ENCODE measurements at regions not wholly inside any gene's neighbourhood (a gene's known extent, or its start where the extent isn't known, plus 50 kb on each side); places are given as distances from the start of the nearest gene placed in this dataset.

- in situ Hi-C loops (cut with HindIII; ENCODE audit: low pct_ligation_motif_present, low pct_unique_long_range_greater_than_20kb, low sequenced_read_pairs) = no loop called here
- no peak for DNase-seq
These were observed 1034.1 kb downstream of the MCTP2 start for GRCh38 chr15:95265419-95265997.

- in situ Hi-C loops (cut with HindIII; ENCODE audit: low pct_ligation_motif_present, low pct_unique_long_range_greater_than_20kb, low sequenced_read_pairs) = no loop called here
- no peak for DNase-seq
These were observed 1035.2 kb downstream of the MCTP2 start for GRCh38 chr15:95266451-95267061.

GRCh38 chr15:95267481-95267880 is 1036.1 kb downstream of the MCTP2 start:
- in situ Hi-C loops (cut with HindIII; ENCODE audit: low pct_ligation_motif_present, low pct_unique_long_range_greater_than_20kb, low sequenced_read_pairs) = no loop called here
- DNase-seq = no peak

DNA sequence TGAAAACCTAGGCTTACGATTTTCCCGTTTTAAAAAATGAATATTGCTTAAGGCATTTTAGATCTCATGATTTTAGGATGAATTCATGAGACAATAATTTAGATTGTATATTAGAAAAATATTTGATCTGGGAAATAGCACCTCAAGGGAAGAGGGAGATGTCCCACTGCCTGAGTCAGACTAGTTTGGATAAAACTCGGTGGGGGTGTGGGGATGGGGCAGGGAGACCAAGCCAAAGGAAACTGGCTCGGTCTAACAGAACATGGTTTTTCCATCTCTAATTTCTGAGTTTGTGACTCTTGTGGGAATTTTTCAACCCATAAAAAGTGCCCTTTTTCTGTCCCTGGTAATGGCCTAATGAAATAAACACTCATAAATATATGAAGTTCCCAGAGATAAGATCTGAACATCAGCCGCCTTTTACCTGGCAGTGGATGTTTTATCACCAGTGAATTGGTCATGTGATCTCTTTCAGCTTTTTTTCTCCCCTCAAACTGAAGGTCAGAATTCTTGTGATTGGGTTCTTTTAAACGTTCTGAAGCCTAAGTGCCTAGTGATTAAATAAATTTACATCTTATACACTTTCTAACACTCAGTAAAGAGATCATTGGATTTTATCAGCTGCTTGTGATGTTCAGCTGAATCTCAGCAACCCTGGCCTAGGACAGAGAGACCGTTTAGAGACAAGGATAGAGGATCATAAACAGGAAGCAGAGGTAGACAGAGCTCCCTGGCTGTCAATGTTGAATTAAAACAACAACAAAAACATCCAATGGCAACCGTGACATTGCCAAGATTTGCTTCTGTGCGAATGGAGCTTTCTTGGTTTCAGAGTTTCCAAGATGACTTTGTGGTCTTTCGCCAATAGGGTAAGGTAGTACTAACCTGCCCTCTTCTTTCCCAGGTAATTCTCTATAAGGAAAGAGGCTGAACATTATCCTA is 1038.2 kb downstream of the MCTP2 start:
- DNase-seq = no peak

GRCh38 chr15:95274101-95274500 is 1042.7 kb downstream of the MCTP2 start:
- in situ Hi-C loops (cut with HindIII; ENCODE audit: low pct_ligation_motif_present, low pct_unique_long_range_greater_than_20kb, low sequenced_read_pairs) = no loop called here
- no peak for DNase-seq

More for the DNA sequence above, 1038.2 kb downstream of the MCTP2 start:
- in situ Hi-C loops (cut with HindIII; ENCODE audit: low pct_ligation_motif_present, low pct_unique_long_range_greater_than_20kb, low sequenced_read_pairs) = no loop called here

DNA sequence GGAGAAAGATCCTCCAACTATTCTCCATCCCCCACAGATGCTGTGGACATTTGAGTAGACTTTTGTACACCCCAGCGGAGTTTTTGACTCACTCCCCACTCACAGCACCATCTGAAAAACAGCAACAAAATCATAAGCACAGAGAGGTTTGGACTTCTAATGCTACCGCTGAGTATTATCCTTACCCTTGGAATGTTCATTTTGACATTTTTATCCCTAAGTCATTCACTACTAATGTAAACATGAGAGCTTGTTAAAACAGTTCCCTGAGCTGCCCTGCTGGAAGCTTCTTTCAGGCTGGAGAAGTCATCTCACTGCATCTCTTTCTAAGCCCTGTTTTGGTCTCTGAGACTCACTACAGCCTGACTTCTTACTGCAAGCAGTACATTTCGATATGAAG is 1045.9 kb downstream of the MCTP2 start:
- DNase-seq = no peak
- in situ Hi-C loops (cut with HindIII; ENCODE audit: low pct_ligation_motif_present, low pct_unique_long_range_greater_than_20kb, low sequenced_read_pairs) = no loop called here

- DNase-seq = no peak
- in situ Hi-C loops (cut with HindIII; ENCODE audit: low pct_ligation_motif_present, low pct_unique_long_range_greater_than_20kb, low sequenced_read_pairs) = no loop called here
These were observed 1047.3 kb downstream of the MCTP2 start for GRCh38 chr15:95278532-95279245.

- in situ Hi-C loops (cut with HindIII; ENCODE audit: low pct_ligation_motif_present, low pct_unique_long_range_greater_than_20kb, low sequenced_read_pairs) = no loop called here
- DNase-seq = no peak
These were observed 1048.1 kb downstream of the MCTP2 start for GRCh38 chr15:95279277-95280019.

DNA sequence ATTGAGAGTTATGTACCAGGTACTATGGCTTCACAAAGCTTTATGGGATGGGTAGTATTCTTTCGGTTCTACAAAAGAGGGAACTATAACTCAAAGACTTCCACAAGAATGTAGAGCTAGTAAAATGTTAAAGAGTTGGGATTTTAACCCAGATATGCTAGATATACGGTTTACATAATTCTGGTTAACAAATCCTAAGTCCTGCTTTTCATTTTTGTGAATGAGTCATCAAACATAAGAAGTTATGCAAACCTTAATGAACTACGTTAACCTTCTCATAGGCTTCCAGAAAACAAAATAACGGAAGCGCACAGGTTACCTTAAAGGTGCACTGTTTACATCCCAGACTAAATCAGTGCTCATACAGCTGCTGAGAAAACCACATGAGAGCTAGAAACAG is 1049.3 kb downstream of the MCTP2 start:
- DNase-seq = no peak
- in situ Hi-C loops (cut with HindIII; ENCODE audit: low pct_ligation_motif_present, low pct_unique_long_range_greater_than_20kb, low sequenced_read_pairs) = no loop called here

DNA sequence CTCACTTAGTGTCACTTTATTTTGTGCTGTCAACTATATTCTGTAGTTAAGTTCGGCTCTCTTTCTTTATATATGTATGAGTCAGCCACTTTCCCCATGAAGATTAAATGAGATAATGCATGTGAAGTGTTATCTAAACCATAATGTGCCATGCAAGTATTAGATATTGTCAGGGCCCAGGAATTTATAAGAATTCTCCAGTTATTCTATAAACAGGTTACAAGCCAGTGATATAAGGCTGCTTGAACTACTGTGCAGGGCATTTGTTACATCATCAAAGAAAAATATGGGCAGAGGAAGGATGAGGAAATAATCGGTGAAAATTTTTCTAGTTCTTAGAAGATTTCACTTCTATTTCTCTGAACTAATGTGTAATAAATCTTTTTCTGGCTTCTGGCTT is 1049.0 kb upstream of the NR2F2 start:
- in situ Hi-C loops (cut with HindIII; ENCODE audit: low pct_ligation_motif_present, low pct_unique_long_range_greater_than_20kb, low sequenced_read_pairs) = no loop called here
- DNase-seq = no peak

- in situ Hi-C loops (cut with HindIII; ENCODE audit: low pct_ligation_motif_present, low pct_unique_long_range_greater_than_20kb, low sequenced_read_pairs) = no loop called here
- no peak for DNase-seq
These were observed 1046.0 kb upstream of the NR2F2 start for GRCh38 chr15:95284492-95284891.

DNA sequence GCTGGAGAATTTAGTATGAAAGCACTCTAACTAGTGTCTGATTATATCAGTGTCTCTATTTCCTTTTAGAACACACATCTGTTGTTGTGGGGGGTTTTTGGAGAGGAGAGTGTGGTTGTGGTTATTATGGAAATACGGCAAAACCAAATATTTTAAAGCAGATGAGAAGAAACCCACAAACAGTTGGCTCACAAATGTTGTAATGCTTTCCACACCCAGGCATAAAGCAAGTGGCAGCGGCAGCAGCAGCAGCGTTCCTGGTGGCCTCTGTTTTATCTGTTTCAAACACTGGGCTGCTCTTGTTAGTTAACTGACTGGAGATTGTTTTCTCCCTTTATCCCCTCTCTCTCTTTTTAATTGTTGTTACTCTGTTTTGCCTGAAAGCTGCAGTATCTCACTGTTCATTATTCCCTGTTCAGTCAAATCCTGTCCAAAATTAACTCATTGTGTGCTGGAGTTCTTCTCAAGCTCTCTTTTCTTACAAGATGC is 1045.5 kb upstream of the NR2F2 start:
- in situ Hi-C loops (cut with HindIII; ENCODE audit: low pct_ligation_motif_present, low pct_unique_long_range_greater_than_20kb, low sequenced_read_pairs) = no loop called here
- no peak for DNase-seq

GRCh38 chr15:95286352-95286880 is 1044.1 kb upstream of the NR2F2 start:
- in situ Hi-C loops (cut with HindIII; ENCODE audit: low pct_ligation_motif_present, low pct_unique_long_range_greater_than_20kb, low sequenced_read_pairs) = no loop called here

DNA sequence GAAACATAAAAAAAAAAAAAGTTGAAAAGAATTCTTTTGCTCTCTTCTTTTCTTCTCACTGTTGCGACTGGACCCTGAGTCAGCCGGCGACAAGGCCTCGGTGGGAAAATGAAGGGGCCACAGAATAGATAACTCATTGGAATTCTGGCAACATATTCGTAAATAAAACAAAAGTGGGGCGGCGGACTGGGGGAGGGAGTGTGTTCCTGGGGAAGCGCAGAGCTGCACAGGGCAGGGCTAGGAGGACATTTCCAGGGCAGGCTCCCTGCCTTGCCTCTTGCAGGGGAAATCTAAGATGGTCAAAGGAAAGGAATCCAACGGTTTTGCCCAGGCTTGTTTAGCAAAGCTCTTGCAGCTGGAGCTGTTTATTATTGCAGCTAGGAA is 1042.8 kb upstream of the NR2F2 start:
- no peak for DNase-seq
- in situ Hi-C loops (cut with HindIII; ENCODE audit: low pct_ligation_motif_present, low pct_unique_long_range_greater_than_20kb, low sequenced_read_pairs) = no loop called here

More at GRCh38 chr15:95286352-95286880, 1044.1 kb upstream of the NR2F2 start:
- DNase-seq = no peak

DNA sequence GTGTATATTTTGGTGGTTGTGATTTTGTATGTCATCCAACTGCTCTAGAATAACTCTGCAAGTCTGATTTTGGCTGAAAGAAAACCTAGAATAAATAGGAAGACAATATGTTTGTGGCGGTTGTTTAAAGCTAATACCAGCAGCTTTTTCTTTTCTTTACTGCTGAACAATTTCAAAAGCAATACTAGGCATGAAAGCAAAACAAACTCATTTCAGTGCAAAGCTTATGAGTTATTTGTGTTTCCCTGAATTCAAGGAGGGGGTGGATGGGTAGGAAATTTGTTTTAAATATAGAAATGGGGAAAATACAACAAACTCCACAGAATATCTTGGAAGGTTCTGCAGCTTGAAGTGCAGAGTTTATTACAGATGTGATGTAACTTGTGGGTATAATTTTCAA is 1041.9 kb upstream of the NR2F2 start:
- in situ Hi-C loops (cut with HindIII; ENCODE audit: low pct_ligation_motif_present, low pct_unique_long_range_greater_than_20kb, low sequenced_read_pairs) = no loop called here
- DNase-seq = no peak

DNA sequence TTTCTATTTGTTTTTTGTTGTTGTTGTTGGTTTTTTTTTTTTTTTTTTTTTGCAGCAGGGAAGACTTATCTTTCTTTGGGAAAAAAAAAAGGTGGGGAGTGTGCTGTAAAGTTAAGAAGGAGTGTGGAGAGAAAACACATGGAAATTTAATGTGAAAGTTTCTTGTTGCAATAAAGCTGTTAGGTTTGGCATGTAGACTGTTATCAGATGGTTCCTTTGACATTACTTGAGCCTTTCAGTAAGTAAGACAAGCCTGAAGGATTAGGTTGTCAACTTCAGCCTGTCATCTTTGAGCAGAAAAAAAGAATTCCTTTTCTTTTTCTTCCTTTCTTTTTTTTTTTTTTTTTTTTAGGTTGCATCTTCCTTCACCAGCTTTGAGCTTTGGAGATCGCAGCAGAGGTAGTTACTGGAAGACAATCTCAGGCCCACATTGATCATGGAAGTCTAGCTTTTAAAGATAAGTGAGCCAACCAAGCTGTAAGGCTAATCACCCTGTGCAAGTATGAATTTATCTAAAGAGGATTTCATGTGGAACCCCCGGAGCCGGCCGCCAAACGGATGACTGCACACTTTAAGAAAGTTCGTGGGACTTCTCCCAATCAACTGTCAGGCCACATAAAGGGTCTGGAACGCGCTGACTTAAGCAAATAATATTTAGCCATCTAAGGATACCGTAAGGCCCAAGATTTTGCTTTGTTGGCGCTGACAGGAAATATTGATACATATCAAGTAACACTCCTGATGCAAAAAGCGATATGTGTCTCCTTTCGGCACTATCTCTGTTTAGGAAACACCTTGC is 1040.1 kb upstream of the NR2F2 start:
- in situ Hi-C loops (cut with HindIII; ENCODE audit: low pct_ligation_motif_present, low pct_unique_long_range_greater_than_20kb, low sequenced_read_pairs) = no loop called here
- DNase-seq = no peak

DNA sequence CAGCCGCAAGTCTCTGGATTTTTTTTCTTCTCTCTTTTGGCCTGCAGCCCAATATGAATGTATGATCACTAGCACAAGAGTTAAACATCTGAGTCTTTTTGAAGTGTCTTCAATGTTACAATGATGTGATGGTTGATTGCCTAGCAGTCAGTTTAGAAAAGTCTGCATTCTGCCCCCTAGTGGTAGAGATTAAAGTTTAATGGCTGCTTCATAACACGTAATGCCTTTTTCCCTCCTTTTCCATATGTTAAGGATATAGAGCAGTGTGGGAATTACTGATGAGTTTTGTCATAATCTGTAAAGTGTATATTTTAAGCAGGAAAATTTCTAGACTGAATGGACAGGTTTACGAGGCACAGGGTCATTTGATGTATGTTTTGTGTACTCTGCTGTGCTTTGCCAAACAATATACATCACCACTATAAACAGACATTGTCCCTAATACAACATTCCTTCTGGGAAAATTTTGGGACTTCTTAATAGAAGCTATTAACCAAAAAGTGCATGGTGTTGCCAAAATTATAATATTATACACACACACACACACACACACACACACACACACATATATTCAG is 1038.5 kb upstream of the NR2F2 start:
- DNase-seq = peak; percentile 48
- in situ Hi-C loops (cut with HindIII; ENCODE audit: low pct_ligation_motif_present, low pct_unique_long_range_greater_than_20kb, low sequenced_read_pairs) = no loop called here

All from ACHN (cell line).